Naive thymus-derived CD4-positive, alpha-beta T cell (primary cell): ENCODE measurements at regions not wholly inside any gene's neighbourhood (a gene's known extent, or its start where the extent isn't known, plus 50 kb on each side); places are given as distances from the start of the nearest gene placed in this dataset.
"Not testable (repeated sequence)": the region's sequence is repeated elsewhere in the genome, so short reads cannot be mapped to it uniquely, and the experiment has no call there.

ENCODE experiments used
- ATAC-seq: fragments of 150-1000 bp; cut with Tn5 transposase; 2 replicates; pipeline ENCODE4 v1.10.0; 2021; ENCODE audit warnings: mild to moderate bottlenecking, moderate library complexity
- CTCF ChIA-PET: fragments of 350-600 bp; sonication (Branson Sonifier 250); formaldehyde crosslinking; loops from one replicate; lab custom pipeline; 2021; ENCODE audit warnings: antibody characterized with exemption; lab: Charles Lee
- POLR2A ChIA-PET: fragments of 350-600 bp; sonication (Branson Sonifier 250); formaldehyde crosslinking; loops from one replicate; lab custom pipeline; 2021; ENCODE audit warnings: antibody characterized with exemption, inconsistent platforms; lab: Charles Lee
- DNase-seq, 9 donors: peaks; one replicate each; pipeline versions ENCODE4 v3.0.0 to v3.0.0-alpha.2; 2020 to 2022; ENCODE audit warnings: mixed read lengths in 1 of 9
- H3K27ac ChIP-seq: one replicate; pipeline ENCODE4 v1.7.0; 2013; ENCODE audit warnings: mild to moderate bottlenecking, low read depth, low read length, moderate library complexity
- H3K27me3 ChIP-seq, 2 donors: one replicate each; pipeline ENCODE4 v1.7.0; 2013; ENCODE audit warnings: low read length in 2 of 2, mild to moderate bottlenecking in 2 of 2, moderate library complexity in 2 of 2; ENCODE audit not compliant: control insufficient read depth in 2 of 2, insufficient read depth in 2 of 2
- H3K36me3 ChIP-seq, 3 experiments: 1 replicate in 2 of 3; 2 replicates in 1 of 3; pipeline ENCODE4 v1.7.0; 2013; ENCODE audit warnings: low read length in 3 of 3, mild to moderate bottlenecking in 3 of 3, moderate library complexity in 1 of 3; ENCODE audit not compliant: insufficient read depth in 3 of 3, control insufficient read depth in 2 of 3
- H3K4me1 ChIP-seq, 2 donors: one replicate each; pipeline ENCODE4 v1.7.0; 2013; ENCODE audit warnings: low read length in 2 of 2, mild to moderate bottlenecking in 2 of 2, moderate library complexity in 1 of 2; ENCODE audit not compliant: control insufficient read depth in 2 of 2, insufficient read depth in 2 of 2
- H3K4me3 ChIP-seq: 2 replicates; pipeline ENCODE4 v1.7.0; 2013; ENCODE audit warnings: mild to moderate bottlenecking, low read length
- H3K9me3 ChIP-seq, 3 experiments: 1 replicate in 2 of 3; 2 replicates in 1 of 3; pipeline ENCODE4 v1.7.0; 2013; ENCODE audit warnings: low read length in 3 of 3; ENCODE audit not compliant: control insufficient read depth in 2 of 3
- H3K27ac Mint-ChIP-seq, 9 donors: one replicate each; pipeline ENCODE4 v1.8.0; 2020 to 2022; ENCODE audit warnings: mixed read lengths in 9 of 9, mild to moderate bottlenecking in 8 of 9, moderate library complexity in 5 of 9, inconsistent platforms in 2 of 9
- H3K27me3 Mint-ChIP-seq, 5 donors: one replicate each; pipeline ENCODE4 v1.8.0; 2021 to 2022; ENCODE audit warnings: mixed read lengths in 5 of 5, mild to moderate bottlenecking in 1 of 5
- H3K36me3 Mint-ChIP-seq, 5 donors: one replicate each; pipeline ENCODE4 v1.8.0; 2020 to 2022; ENCODE audit warnings: mixed read lengths in 5 of 5, mild to moderate bottlenecking in 3 of 5, inconsistent platforms in 1 of 5
- H3K4me1 Mint-ChIP-seq, 7 donors: one replicate each; pipeline ENCODE4 v1.8.0; 2020 to 2022; ENCODE audit warnings: mixed read lengths in 7 of 7, mild to moderate bottlenecking in 3 of 7, inconsistent platforms in 1 of 7
- H3K4me3 Mint-ChIP-seq, 10 donors: one replicate each; pipeline ENCODE4 v1.8.0; 2020 to 2022; ENCODE audit warnings: mild to moderate bottlenecking in 10 of 10, mixed read lengths in 10 of 10, moderate library complexity in 6 of 10, inconsistent platforms in 2 of 10
- H3K9me3 Mint-ChIP-seq, 11 donors: one replicate each; pipeline ENCODE4 v1.8.0; 2020 to 2022; ENCODE audit warnings: mixed read lengths in 11 of 11, mild to moderate bottlenecking in 4 of 11, inconsistent platforms in 1 of 11, moderate library complexity in 1 of 11
- intact Hi-C, 2 donors: fragments of 100-400 bp; cut with micrococcal nuclease; formaldehyde crosslinking; loops; one replicate each; pipeline ENCODE4 v1.15.1; 2023

DNA sequence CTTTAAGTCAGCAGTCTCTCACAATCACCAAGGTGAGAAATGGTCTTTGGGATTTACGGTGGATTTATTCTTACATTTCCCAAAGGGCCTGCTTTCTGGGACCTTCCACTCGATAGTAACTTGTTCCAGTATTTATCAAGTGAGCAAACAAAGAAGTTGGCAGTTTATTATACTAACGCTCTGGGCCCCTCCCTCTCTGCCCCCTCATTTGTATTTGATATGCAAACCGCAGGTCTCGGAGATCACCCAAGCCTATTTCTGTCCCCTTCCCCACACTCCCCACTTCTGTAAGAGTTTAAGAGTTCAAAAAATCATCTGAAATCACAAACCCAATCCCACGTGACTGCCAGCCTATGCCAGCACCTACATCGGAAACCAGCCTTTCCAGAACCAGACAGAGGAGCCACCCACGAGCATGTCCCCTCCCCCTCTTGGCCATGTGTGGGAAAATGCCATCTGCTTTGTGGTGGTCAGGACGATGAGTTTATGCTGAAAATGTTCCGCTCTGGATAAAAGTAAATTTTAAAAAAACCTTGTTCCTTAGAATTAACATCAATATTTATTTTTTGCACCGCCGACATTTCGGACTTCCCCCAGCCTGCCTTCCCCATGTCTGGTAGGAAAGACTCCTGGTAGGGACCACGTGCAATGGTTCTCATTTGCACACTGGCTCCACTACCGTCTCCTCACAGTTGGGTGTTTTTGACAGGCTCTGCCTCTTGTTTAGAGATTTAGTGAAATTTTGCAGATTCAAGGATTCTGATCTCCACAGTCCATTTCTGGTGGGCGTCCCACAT is 281.0 kb downstream of the TFAP2C start:
- DNase-seq = no peak
- Histone ChIP-seq H3K4me1 (no peaks in the 10 kb centered on the region), H3K36me3 (no peaks in the 10 kb centered on the region), H3K4me3 (no peak overlapping the region), H3K9me3 (no peaks in the 10 kb centered on the region), H3K27ac (no peak overlapping the region), H3K27me3 (no peaks in the 10 kb centered on the region)
- no peak overlapping the region for H3K27ac Mint-ChIP-seq
- peaks cover 0 to 5% (median 0%) of the 10 kb centered on the region in 11 donors for H3K9me3 Mint-ChIP-seq
- ATAC-seq = no peak
- POLR2A ChIA-PET = no interaction called here
- CTCF ChIA-PET = no interaction called here
- intact Hi-C loops = no loop called here
- H3K4me3 Mint-ChIP-seq = no peak overlapping the region
- no peaks in the 10 kb centered on the region for H3K4me1 Mint-ChIP-seq
- H3K27me3 Mint-ChIP-seq = peaks cover 2 to 40% (median 4%) of the 10 kb centered on the region in 5 donors
- no peaks in the 10 kb centered on the region for H3K36me3 Mint-ChIP-seq

DNA sequence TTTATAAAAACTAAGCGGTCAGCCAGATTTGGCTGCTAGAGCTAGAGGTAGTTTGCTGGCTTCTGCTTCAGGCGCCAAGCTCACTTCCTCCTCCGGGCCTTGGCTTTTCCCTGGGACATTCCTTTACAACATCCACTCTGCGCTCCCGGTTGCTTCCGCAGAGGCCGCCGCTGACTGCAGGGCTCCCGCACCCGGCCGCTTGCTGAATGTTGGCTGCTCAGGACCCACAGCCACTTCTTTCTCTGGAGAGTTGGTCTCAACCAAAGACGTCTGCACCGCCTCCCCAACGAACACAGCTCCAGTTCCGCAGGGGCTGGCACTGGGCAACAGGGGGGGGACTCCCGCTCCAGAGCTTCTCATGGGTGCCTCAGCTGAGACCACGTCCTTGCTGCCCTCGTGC is 282.8 kb downstream of the TFAP2C start:
- no peak overlapping the region for H3K4me3 Mint-ChIP-seq
- peaks cover 0 to 5% (median 0%) of the 10 kb centered on the region in 11 donors for H3K9me3 Mint-ChIP-seq
- ATAC-seq (no peak), DNase-seq (no peak)
- peaks cover 2 to 49% (median 5%) of the 10 kb centered on the region in 5 donors for H3K27me3 Mint-ChIP-seq
- Histone ChIP-seq H3K36me3 (no peaks in the 10 kb centered on the region), H3K4me3 (no peak overlapping the region), H3K9me3 (no peaks in the 10 kb centered on the region), H3K27me3 (no peaks in the 10 kb centered on the region), H3K27ac (no peak overlapping the region), H3K4me1 (no peaks in the 10 kb centered on the region)
- no peaks in the 10 kb centered on the region for H3K4me1 Mint-ChIP-seq
- no peak overlapping the region for H3K27ac Mint-ChIP-seq
- intact Hi-C loops = no loop called here
- CTCF ChIA-PET = no interaction called here
- H3K36me3 Mint-ChIP-seq = no peaks in the 10 kb centered on the region
- POLR2A ChIA-PET = no interaction called here

DNA sequence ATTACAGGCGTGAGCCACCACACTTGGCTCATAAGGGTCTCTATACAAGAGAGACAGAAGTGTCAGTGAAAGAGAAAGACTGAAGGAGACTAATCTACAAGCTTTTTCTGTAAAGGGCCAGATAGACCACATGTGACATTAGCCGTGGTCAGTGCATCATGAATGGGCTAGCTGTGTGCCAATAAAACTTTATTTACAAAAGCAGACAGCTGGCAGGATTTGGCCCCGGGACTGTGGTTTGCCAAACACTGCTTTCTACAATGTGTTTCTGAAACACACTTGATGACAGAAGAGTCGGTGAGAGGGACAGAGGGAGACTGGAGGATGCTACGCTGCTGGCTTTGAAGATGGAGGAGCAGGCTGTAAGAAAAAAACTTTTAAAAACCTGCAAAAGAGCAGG is 285.4 kb downstream of the TFAP2C start:
- no peaks in the 10 kb centered on the region for H3K27me3 ChIP-seq
- no peaks in the 10 kb centered on the region for H3K4me1 Mint-ChIP-seq
- no peak overlapping the region for H3K27ac Mint-ChIP-seq
- peaks cover 0 to 4% (median 2%) of the 10 kb centered on the region in 11 donors for H3K9me3 Mint-ChIP-seq
- no peak for DNase-seq
- no peaks in the 10 kb centered on the region for H3K36me3 Mint-ChIP-seq
- H3K9me3 ChIP-seq = no peaks in the 10 kb centered on the region
- H3K4me3 Mint-ChIP-seq = no peak overlapping the region
- no peak overlapping the region for H3K4me3 ChIP-seq
- intact Hi-C loops = no loop called here
- peaks cover 2 to 62% (median 13%) of the 10 kb centered on the region in 5 donors for H3K27me3 Mint-ChIP-seq
- no peaks in the 10 kb centered on the region for H3K36me3 ChIP-seq
- no peak for ATAC-seq
- ChIA-PET CTCF (no interaction called here), POLR2A (no interaction called here)
- no peaks in the 10 kb centered on the region for H3K4me1 ChIP-seq
- H3K27ac ChIP-seq = no peak overlapping the region

DNA sequence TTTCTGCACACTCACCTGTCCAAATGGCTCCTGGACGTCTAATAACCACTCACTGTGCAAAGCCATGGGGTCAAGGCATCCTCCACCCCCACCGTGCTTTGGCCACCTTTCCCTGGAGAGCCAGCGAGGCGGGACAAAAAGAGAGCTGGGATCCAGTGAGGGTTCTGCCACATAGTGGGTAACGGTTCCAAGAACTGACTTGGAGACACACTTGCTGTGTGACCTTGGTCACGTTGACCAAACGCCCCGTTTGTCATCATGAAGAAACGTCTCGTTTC is 287.2 kb downstream of the TFAP2C start:
- H3K9me3 ChIP-seq = no peaks in the 10 kb centered on the region
- no peak overlapping the region for H3K27ac ChIP-seq
- DNase-seq = no peak
- Mint-ChIP-seq H3K27ac (no peak overlapping the region), H3K4me1 (no peaks in the 10 kb centered on the region), H3K27me3 (peaks cover 2 to 58% (median 14%) of the 10 kb centered on the region in 5 donors), H3K9me3 (peaks cover 0 to 4% (median 0%) of the 10 kb centered on the region in 11 donors), H3K36me3 (no peaks in the 10 kb centered on the region), H3K4me3 (no peak overlapping the region)
- no peak for ATAC-seq
- no peaks in the 10 kb centered on the region for H3K36me3 ChIP-seq
- H3K4me3 ChIP-seq = no peak overlapping the region
- H3K4me1 ChIP-seq = no peaks in the 10 kb centered on the region
- POLR2A ChIA-PET = no interaction called here
- CTCF ChIA-PET = no interaction called here
- no peaks in the 10 kb centered on the region for H3K27me3 ChIP-seq
- intact Hi-C loops = no loop called here

DNA sequence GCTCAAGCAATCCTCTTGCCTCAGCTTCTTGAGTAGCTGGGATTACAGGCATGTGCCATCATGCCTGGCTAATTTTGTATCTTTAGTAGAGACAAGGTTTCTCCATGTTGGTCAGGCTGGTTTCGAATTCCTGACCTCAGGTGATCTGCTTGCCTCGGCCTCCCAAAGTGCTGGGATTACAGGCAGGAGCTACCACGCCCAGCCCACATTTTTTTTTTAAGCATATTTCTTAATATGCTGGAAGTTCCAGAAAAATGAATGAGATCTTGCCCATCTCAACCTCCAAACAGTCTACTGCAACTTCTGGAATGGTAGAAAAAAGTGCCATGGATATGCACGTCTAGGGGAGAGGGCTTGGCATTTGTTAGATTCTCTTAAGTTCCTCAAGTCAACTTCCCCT is 290.9 kb downstream of the TFAP2C start:
- not testable (repeated sequence) for H3K4me1 Mint-ChIP-seq

DNA sequence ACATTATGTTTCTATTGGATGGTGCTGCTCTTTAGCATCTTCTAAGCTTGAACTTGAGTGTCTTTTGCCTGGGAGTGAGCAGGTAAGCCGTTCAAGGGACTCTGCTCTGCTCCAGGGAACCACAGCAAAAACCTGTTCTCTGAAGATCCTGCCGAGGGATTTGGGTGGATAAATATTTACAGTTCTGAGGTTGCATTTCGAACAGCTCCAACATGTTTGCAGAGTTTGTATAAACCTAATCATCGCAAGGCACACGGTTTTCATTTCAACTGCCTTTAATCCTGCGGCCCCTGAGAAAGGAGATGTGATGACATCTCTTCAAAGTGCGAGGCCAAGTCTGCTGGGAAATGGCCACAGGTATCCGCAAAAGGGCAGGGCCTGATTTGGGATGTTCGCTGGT is 293.4 kb downstream of the TFAP2C start:
- Histone ChIP-seq H3K4me3 (no peak overlapping the region), H3K27ac (no peak overlapping the region), H3K27me3 (peaks cover 0 to 3% of the 10 kb centered on the region in 2 donors), H3K36me3 (no peaks in the 10 kb centered on the region), H3K9me3 (no peaks in the 10 kb centered on the region), H3K4me1 (no peaks in the 10 kb centered on the region)
- H3K9me3 Mint-ChIP-seq = peaks cover 0 to 4% (median 1%) of the 10 kb centered on the region in 11 donors
- H3K4me3 Mint-ChIP-seq = no peak overlapping the region
- ChIA-PET CTCF (no interaction called here), POLR2A (no interaction called here)
- DNase-seq = no peak
- H3K27me3 Mint-ChIP-seq = peaks cover 49 to 66% (median 62%) of the 10 kb centered on the region in 5 donors
- peaks cover 0 to 2% (median 0%) of the 10 kb centered on the region in 5 donors for H3K36me3 Mint-ChIP-seq
- no peak overlapping the region for H3K27ac Mint-ChIP-seq
- H3K4me1 Mint-ChIP-seq = peaks cover 0 to 17% (median 5%) of the 10 kb centered on the region in 7 donors
- ATAC-seq = no peak
- intact Hi-C loops = no loop called here

More for the DNA sequence above, 290.9 kb downstream of the TFAP2C start:
- H3K9me3 ChIP-seq, POLR2A ChIA-PET, CTCF ChIA-PET, H3K9me3 Mint-ChIP-seq, H3K36me3 Mint-ChIP-seq, H3K4me3 ChIP-seq, H3K36me3 ChIP-seq, H3K4me3 Mint-ChIP-seq, DNase-seq, H3K4me1 ChIP-seq, intact Hi-C loops, ATAC-seq, H3K27ac Mint-ChIP-seq, H3K27me3 ChIP-seq, H3K27ac ChIP-seq: not testable (repeated sequence)
- H3K27me3 Mint-ChIP-seq = peaks cover 26 to 58% (median 49%) of the 10 kb centered on the region in 5 donors
